Mammary epithelial cell (primary cell): ENCODE measurements at regions not wholly inside any gene's neighbourhood (a gene's known extent, or its start where the extent isn't known, plus 50 kb on each side); places are given as distances from the start of the nearest gene placed in this dataset.

ENCODE experiments used
- CTCF ChIP-seq, 2 donors: IDR thresholded peaks in 1 of 2; conservative IDR thresholded peaks in 1 of 2; 2 replicates each; pipeline ENCODE4 v1.5.1; 2011 to 2012; ENCODE audit warnings: inconsistent platforms in 2 of 2, low read length in 2 of 2, mild to moderate bottlenecking in 2 of 2, control low read depth in 1 of 2, low read depth in 1 of 2; ENCODE audit not compliant: insufficient read depth in 1 of 2; ENCODE audit errors: extremely low read depth in 1 of 2
- EZH2 ChIP-seq: IDR thresholded peaks from 2 replicates; pipeline ENCODE4 v1.6.1; 2012; ENCODE audit warnings: low read length, inconsistent platforms, borderline replicate concordance

GRCh38 chr9:91066042-91066415 is 264.4 kb downstream of the SYK start:
- no peak for TF ChIP-seq EZH2
- TF ChIP-seq CTCF (conservative IDR thresholded peaks at IDR 0.05 in 1 of 2, IDR thresholded peaks at IDR 0.05 in 1 of 2; ENCODE audit: extremely low read depth in 1 of 2, insufficient read depth in 1 of 2, low read depth in 1 of 2, low read length in 2 of 2): no peak
